ENCODE measurements at regions not wholly inside any gene's neighbourhood (a gene's known extent, or its start where the extent isn't known, plus 50 kb on each side); places are given as distances from the start of the nearest gene placed in this dataset.

GRCh38 chr9:31372799-31373587, 1011.5 kb upstream of the ACO1 start:
- Histone ChIP-seq H3K4me3 (ENCODE audit: low read length) (no peak overlapping the region), H3K9me2 (replicated peaks; ENCODE audit: insufficient read depth, low read length) (no peaks in the 10 kb centered on the region), H3K9ac (ENCODE audit: low read length) (no peak overlapping the region)

GRCh38 chr9:31377358-31377757, 1007.1 kb upstream of the ACO1 start:
- no peaks in the 10 kb centered on the region for H3K36me3 ChIP-seq (replicated peaks; ENCODE audit: insufficient read depth, low read length)
- H3K4me2 ChIP-seq (ENCODE audit: low read depth, low read length) = no peak overlapping the region
- no peak overlapping the region for H3K4me3 ChIP-seq (ENCODE audit: low read length)
- no peaks in the 10 kb centered on the region for H4K20me1 ChIP-seq (ENCODE audit: insufficient read depth, low read length)
- H2AFZ ChIP-seq (ENCODE audit: low read length) = no peak overlapping the region
- H3K9ac ChIP-seq (ENCODE audit: low read length) = no peak overlapping the region
- no peak overlapping the region for H3K27ac ChIP-seq (ENCODE audit: low read length)
- no peaks in the 10 kb centered on the region for H3K9me3 ChIP-seq (replicated peaks; ENCODE audit: insufficient read depth, low read length)
- TF ChIP-seq EZH2phosphoT487 (IDR thresholded peaks at IDR 0.05; ENCODE audit: low read length) = no peak
- TF ChIP-seq EZH2 (optimal IDR thresholded peaks at IDR 0.05; ENCODE audit: low read depth, low read length) = no peak
- no peak for TF ChIP-seq CTCF (IDR thresholded peaks at IDR 0.05; ENCODE audit: low read length)
- no peaks in the 10 kb centered on the region for H3K4me1 ChIP-seq (ENCODE audit: low read length)
- no peaks in the 10 kb centered on the region for H3K79me2 ChIP-seq (ENCODE audit: low read length)
- no peaks in the 10 kb centered on the region for H3K27me3 ChIP-seq (replicated peaks; ENCODE audit: insufficient read depth, low read length)
- H3F3A ChIP-seq (ENCODE audit: insufficient read depth, low read length) = no peaks in the 10 kb centered on the region
- DNase-seq = no peak
- H3K9me2 ChIP-seq (replicated peaks; ENCODE audit: insufficient read depth, low read length) = no peaks in the 10 kb centered on the region

More at GRCh38 chr9:31372799-31373587, 1011.5 kb upstream of the ACO1 start:
- H3K9me3 ChIP-seq (replicated peaks; ENCODE audit: insufficient read depth, low read length) = no peaks in the 10 kb centered on the region
- no peaks in the 10 kb centered on the region for H3K79me2 ChIP-seq (ENCODE audit: low read length)
- no peak for DNase-seq
- TF ChIP-seq EZH2 (optimal IDR thresholded peaks at IDR 0.05; ENCODE audit: low read depth, low read length) (no peak), EZH2phosphoT487 (IDR thresholded peaks at IDR 0.05; ENCODE audit: low read length) (no peak), CTCF (IDR thresholded peaks at IDR 0.05; ENCODE audit: low read length) (no peak)
- no peaks in the 10 kb centered on the region for H4K20me1 ChIP-seq (ENCODE audit: insufficient read depth, low read length)
- no peaks in the 10 kb centered on the region for H3K4me1 ChIP-seq (ENCODE audit: low read length)
- no peaks in the 10 kb centered on the region for H3F3A ChIP-seq (ENCODE audit: insufficient read depth, low read length)
- no peaks in the 10 kb centered on the region for H3K27me3 ChIP-seq (replicated peaks; ENCODE audit: insufficient read depth, low read length)
- H3K36me3 ChIP-seq (replicated peaks; ENCODE audit: insufficient read depth, low read length) = no peaks in the 10 kb centered on the region
- no peak overlapping the region for H3K27ac ChIP-seq (ENCODE audit: low read length)
- no peak overlapping the region for H3K4me2 ChIP-seq (ENCODE audit: low read depth, low read length)
- no peak overlapping the region for H2AFZ ChIP-seq (ENCODE audit: low read length)

- Histone ChIP-seq H3K4me3 (ENCODE audit: low read length) (no peak overlapping the region), H3K4me2 (ENCODE audit: low read depth, low read length) (no peak overlapping the region), H3K9me3 (replicated peaks; ENCODE audit: insufficient read depth, low read length) (no peaks in the 10 kb centered on the region), H3K9me2 (replicated peaks; ENCODE audit: insufficient read depth, low read length) (no peaks in the 10 kb centered on the region), H3K27me3 (replicated peaks; ENCODE audit: insufficient read depth, low read length) (no peaks in the 10 kb centered on the region), H4K20me1 (ENCODE audit: insufficient read depth, low read length) (no peaks in the 10 kb centered on the region), H3F3A (ENCODE audit: insufficient read depth, low read length) (no peaks in the 10 kb centered on the region), H3K36me3 (replicated peaks; ENCODE audit: insufficient read depth, low read length) (no peaks in the 10 kb centered on the region), H3K27ac (ENCODE audit: low read length) (no peak overlapping the region), H3K79me2 (ENCODE audit: low read length) (no peaks in the 10 kb centered on the region), H3K9ac (ENCODE audit: low read length) (no peak overlapping the region), H2AFZ (ENCODE audit: low read length) (no peak overlapping the region), H3K4me1 (ENCODE audit: low read length) (peaks cover 4% of the 10 kb centered on the region; the same call in 1 of the 2 replicates)
- DNase-seq = no peak
- TF ChIP-seq EZH2phosphoT487 (IDR thresholded peaks at IDR 0.05; ENCODE audit: low read length) (no peak), CTCF (IDR thresholded peaks at IDR 0.05; ENCODE audit: low read length) (no peak)
These were observed 995.8 kb upstream of the ACO1 start for GRCh38 chr9:31388660-31389059.
